Gastrocnemius medialis (tissue), 4 donors: ENCODE measurements at regions not wholly inside any gene's neighbourhood (a gene's known extent, or its start where the extent isn't known, plus 50 kb on each side); places are given as distances from the start of the nearest gene placed in this dataset.

Source experiments
- ATAC-seq, 2 donors: fragments of 150-250 bp; one replicate each; pipeline ENCODE4 v1.9.1; 2016
- DNase-seq, 2 donors: peaks; one replicate each; pipeline ENCODE4 v3.0.0-alpha.2; 2019
- H3K27ac ChIP-seq, 4 donors: fragments of 200-600 bp; sonication (generic); 1 replicate in 1 of 4; 2 replicates in 3 of 4; pipeline ENCODE4 v1.5.1; 2016 to 2018; ENCODE audit warnings: mild to moderate bottlenecking in 2 of 4, moderate library complexity in 1 of 4
- H3K27me3 ChIP-seq, 3 donors: fragments of 200-600 bp; sonication (generic) in 2 of 3; 1 replicate in 1 of 3; 2 replicates in 2 of 3; pipeline versions ENCODE4 v1.5.1 to v1.6.0; 2016 to 2019; ENCODE audit warnings: mild to moderate bottlenecking in 1 of 3, moderate library complexity in 1 of 3
- H3K36me3 ChIP-seq, 2 donors: fragments of 200-600 bp; sonication (generic) in 1 of 2; one replicate each; pipeline ENCODE4 v1.5.1; 2017 to 2018
- H3K4me1 ChIP-seq, 2 donors: fragments of 200-600 bp; sonication (generic) in 1 of 2; one replicate each; pipeline ENCODE4 v1.5.1; 2016 to 2017; ENCODE audit warnings: mild to moderate bottlenecking in 2 of 2
- H3K4me3 ChIP-seq, 4 donors: fragments of 200-600 bp; sonication (generic) in 3 of 4; 1 replicate in 1 of 4; 2 replicates in 3 of 4; pipeline ENCODE4 v1.5.1; 2016 to 2019; ENCODE audit warnings: mild to moderate bottlenecking in 2 of 4
- H3K9me3 ChIP-seq, 3 donors: fragments of 200-600 bp; sonication (generic) in 2 of 3; 1 replicate in 1 of 3; 2 replicates in 2 of 3; pipeline ENCODE4 v1.5.1; 2016 to 2019
- CTCF ChIP-seq, 5 experiments: fragments of 450-650 bp in 3 of 5; fragments of 200-600 bp in 2 of 5; sonication (generic) in 2 of 5; IDR thresholded peaks in 4 of 5; conservative IDR thresholded peaks in 1 of 5; 1 replicate in 4 of 5; 2 replicates in 1 of 5; pipeline ENCODE4 v1.5.1; 2016 to 2019; ENCODE audit warnings: antibody characterized with exemption in 5 of 5, mild to moderate bottlenecking in 3 of 5, moderate library complexity in 3 of 5
- POLR2A ChIP-seq, 2 donors: fragments of 450-650 bp; IDR thresholded peaks; one replicate each; pipeline ENCODE4 v1.6.1; 2017; ENCODE audit warnings: antibody characterized with exemption in 2 of 2, mild to moderate bottlenecking in 2 of 2, moderate library complexity in 2 of 2
- in situ Hi-C, 4 donors: fragments of 200-750 bp; cut with MboI; loops; one replicate each; pipeline versions ENCODE4 v1.15.0 to v1.8.0; 2017; ENCODE audit warnings: low sequenced_read_pairs in 4 of 4
- intact Hi-C: fragments of 100-400 bp; cut with DNase I; formaldehyde crosslinking; loops from one replicate; pipeline ENCODE4 v1.15.1; 2023; ENCODE audit warnings: low total_unique reads

- Histone ChIP-seq H3K27ac (no peak overlapping the region), H3K27me3 (peaks cover 0 to 4% (median 4%) of the 10 kb centered on the region in 3 donors), H3K4me3 (no peak overlapping the region), H3K36me3 (no peaks in the 10 kb centered on the region), H3K9me3 (no peaks in the 10 kb centered on the region), H3K4me1 (no peaks in the 10 kb centered on the region)
- no peak for ATAC-seq
- intact Hi-C loops (no loop called here), in situ Hi-C loops (no loop called here)
- TF ChIP-seq POLR2A (IDR thresholded peaks at IDR 0.05) = no peak
- no peak for TF ChIP-seq CTCF (IDR thresholded peaks at IDR 0.05 in 4 of 5, conservative IDR thresholded peaks at IDR 0.05 in 1 of 5)
- DNase-seq = no peak
Observed at GRCh38 chr18:25734336-25734735, 356.1 kb downstream of the SS18 start.

GRCh38 chr18:25732862-25733261, 357.6 kb downstream of the SS18 start:
- Histone ChIP-seq H3K27me3 (peaks cover 0 to 4% (median 0%) of the 10 kb centered on the region in 3 donors), H3K9me3 (no peaks in the 10 kb centered on the region), H3K4me1 (no peaks in the 10 kb centered on the region), H3K36me3 (no peaks in the 10 kb centered on the region), H3K27ac (no peak overlapping the region), H3K4me3 (no peak overlapping the region)
- TF ChIP-seq POLR2A (IDR thresholded peaks at IDR 0.05) (no peak), CTCF (IDR thresholded peaks at IDR 0.05 in 4 of 5, conservative IDR thresholded peaks at IDR 0.05 in 1 of 5) (no peak)
- DNase-seq (no peak), ATAC-seq (no peak)
- intact Hi-C loops (no loop called here), in situ Hi-C loops (no loop called here)

- Histone ChIP-seq H3K4me3 (no peak overlapping the region), H3K4me1 (no peaks in the 10 kb centered on the region), H3K27ac (no peak overlapping the region), H3K36me3 (no peaks in the 10 kb centered on the region), H3K9me3 (no peaks in the 10 kb centered on the region), H3K27me3 (no peaks in the 10 kb centered on the region)
- in situ Hi-C loops (no loop called here), intact Hi-C loops (no loop called here)
- DNase-seq (no peak), ATAC-seq (no peak)
- no peak for TF ChIP-seq POLR2A (IDR thresholded peaks at IDR 0.05)
- TF ChIP-seq CTCF (IDR thresholded peaks at IDR 0.05 in 4 of 5, conservative IDR thresholded peaks at IDR 0.05 in 1 of 5) = no peak
Observed at GRCh38 chr18:25729072-25729471, 361.3 kb downstream of the SS18 start.

- Histone ChIP-seq H3K4me3 (no peak overlapping the region), H3K27ac (no peak overlapping the region), H3K27me3 (no peaks in the 10 kb centered on the region), H3K9me3 (no peaks in the 10 kb centered on the region), H3K36me3 (no peaks in the 10 kb centered on the region), H3K4me1 (no peaks in the 10 kb centered on the region)
- ATAC-seq = no peak
- no peak for DNase-seq
- intact Hi-C loops = no loop called here
- TF ChIP-seq POLR2A (IDR thresholded peaks at IDR 0.05) (no peak), CTCF (IDR thresholded peaks at IDR 0.05 in 4 of 5, conservative IDR thresholded peaks at IDR 0.05 in 1 of 5) (no peak)
- in situ Hi-C loops = no loop called here
Observed at GRCh38 chr18:25727281-25727985, 363.0 kb downstream of the SS18 start.

- no peak overlapping the region for H3K4me3 ChIP-seq
- H3K27me3 ChIP-seq = no peaks in the 10 kb centered on the region
- TF ChIP-seq POLR2A (IDR thresholded peaks at IDR 0.05) = no peak
- no peak for TF ChIP-seq CTCF (IDR thresholded peaks at IDR 0.05 in 4 of 5, conservative IDR thresholded peaks at IDR 0.05 in 1 of 5)
- no peaks in the 10 kb centered on the region for H3K4me1 ChIP-seq
- no peak overlapping the region for H3K27ac ChIP-seq
- in situ Hi-C loops (no loop called here), intact Hi-C loops (no loop called here)
- no peaks in the 10 kb centered on the region for H3K36me3 ChIP-seq
- DNase-seq (no peak), ATAC-seq (no peak)
- H3K9me3 ChIP-seq = no peaks in the 10 kb centered on the region
Observed at GRCh38 chr18:25726298-25726697, 364.1 kb downstream of the SS18 start.
